Bronchial epithelial cell (primary cell): ENCODE measurements at regions not wholly inside any gene's neighbourhood (a gene's known extent, or its start where the extent isn't known, plus 50 kb on each side); places are given as distances from the start of the nearest gene placed in this dataset.

Experiments used
- DNase-seq: peaks from one replicate; pipeline ENCODE4 v3.0.0-alpha.2; 2010; ENCODE audit warnings: low read depth
- FAIRE-seq: peaks from 2 replicates; lab custom pipeline; 2011; peaks lifted over from hg19 to GRCh38; lab: Jason Lieb, UNC
- H3K27me3 ChIP-seq: 2 replicates; pipeline ENCODE4 v1.5.1; 2011; ENCODE audit warnings: low read length; ENCODE audit not compliant: control insufficient read depth, insufficient read depth
- H3K36me3 ChIP-seq: 2 replicates; pipeline ENCODE4 v1.5.1; 2011; ENCODE audit warnings: low read length; ENCODE audit not compliant: control insufficient read depth, insufficient read depth
- H3K4me3 ChIP-seq: 2 replicates; pipeline ENCODE4 v1.5.1; 2011; ENCODE audit warnings: mild to moderate bottlenecking, low read depth, low read length, control low read depth
- TF ChIP-seq, protein P1 (sequence below): IDR thresholded peaks from 2 replicates; pipeline ENCODE4 v1.5.1; 2011; ENCODE audit warnings: mild to moderate bottlenecking, moderate library complexity, low read length, control low read depth, inconsistent platforms; ENCODE audit not compliant: insufficient read depth, severe bottlenecking

DNA sequence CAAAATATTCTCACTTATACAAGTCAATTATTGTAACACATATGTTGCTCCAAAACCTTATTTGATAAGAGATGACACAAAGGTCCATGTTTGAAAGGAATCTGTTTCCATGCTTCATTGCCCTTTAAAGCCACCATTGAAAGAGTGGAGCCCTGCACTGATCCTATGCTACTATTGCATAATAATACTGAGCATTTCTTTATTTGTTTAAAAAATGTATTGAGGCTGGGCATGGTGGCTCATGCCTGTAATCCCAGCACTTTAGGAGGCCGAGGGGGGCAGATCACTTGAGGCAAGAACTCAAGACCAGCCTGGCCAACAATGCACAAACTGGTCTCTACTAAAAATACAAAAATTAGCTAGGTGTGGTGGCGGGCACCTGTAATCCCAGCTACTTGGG is 178.8 kb upstream of the STARD13 start:
- DNase-seq (no peak), FAIRE-seq (no peak)
- H3K36me3 ChIP-seq: no peaks in the 10 kb centered on the region
- TF ChIP-seq, protein P1, sequence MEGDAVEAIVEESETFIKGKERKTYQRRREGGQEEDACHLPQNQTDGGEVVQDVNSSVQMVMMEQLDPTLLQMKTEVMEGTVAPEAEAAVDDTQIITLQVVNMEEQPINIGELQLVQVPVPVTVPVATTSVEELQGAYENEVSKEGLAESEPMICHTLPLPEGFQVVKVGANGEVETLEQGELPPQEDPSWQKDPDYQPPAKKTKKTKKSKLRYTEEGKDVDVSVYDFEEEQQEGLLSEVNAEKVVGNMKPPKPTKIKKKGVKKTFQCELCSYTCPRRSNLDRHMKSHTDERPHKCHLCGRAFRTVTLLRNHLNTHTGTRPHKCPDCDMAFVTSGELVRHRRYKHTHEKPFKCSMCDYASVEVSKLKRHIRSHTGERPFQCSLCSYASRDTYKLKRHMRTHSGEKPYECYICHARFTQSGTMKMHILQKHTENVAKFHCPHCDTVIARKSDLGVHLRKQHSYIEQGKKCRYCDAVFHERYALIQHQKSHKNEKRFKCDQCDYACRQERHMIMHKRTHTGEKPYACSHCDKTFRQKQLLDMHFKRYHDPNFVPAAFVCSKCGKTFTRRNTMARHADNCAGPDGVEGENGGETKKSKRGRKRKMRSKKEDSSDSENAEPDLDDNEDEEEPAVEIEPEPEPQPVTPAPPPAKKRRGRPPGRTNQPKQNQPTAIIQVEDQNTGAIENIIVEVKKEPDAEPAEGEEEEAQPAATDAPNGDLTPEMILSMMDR: no peak
- no peaks in the 10 kb centered on the region for H3K27me3 ChIP-seq
- H3K4me3 ChIP-seq: no peak overlapping the region

DNA sequence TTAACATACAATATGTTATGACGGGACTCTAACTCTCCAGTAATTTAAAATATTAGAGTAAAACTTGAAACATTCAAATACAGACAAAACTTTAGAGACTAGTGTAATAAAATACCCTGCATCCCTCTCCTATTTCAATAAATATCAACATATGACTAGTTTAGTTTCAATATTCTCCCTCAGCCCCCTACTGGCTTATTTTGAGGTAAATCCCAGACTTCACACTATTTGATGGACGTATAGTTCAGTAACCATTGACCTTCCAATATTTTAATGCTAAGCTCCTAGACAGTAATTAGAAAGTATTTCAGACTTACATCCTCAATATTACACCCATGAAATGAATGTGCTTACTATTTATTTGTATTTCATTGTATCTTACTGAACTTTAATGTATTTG is 180.7 kb upstream of the STARD13 start:
- TF ChIP-seq, protein P1: no peak
- no peak overlapping the region for H3K4me3 ChIP-seq
- H3K27me3 ChIP-seq: no peaks in the 10 kb centered on the region
- DNase-seq: no peak
- FAIRE-seq: no peak
- no peaks in the 10 kb centered on the region for H3K36me3 ChIP-seq

DNA sequence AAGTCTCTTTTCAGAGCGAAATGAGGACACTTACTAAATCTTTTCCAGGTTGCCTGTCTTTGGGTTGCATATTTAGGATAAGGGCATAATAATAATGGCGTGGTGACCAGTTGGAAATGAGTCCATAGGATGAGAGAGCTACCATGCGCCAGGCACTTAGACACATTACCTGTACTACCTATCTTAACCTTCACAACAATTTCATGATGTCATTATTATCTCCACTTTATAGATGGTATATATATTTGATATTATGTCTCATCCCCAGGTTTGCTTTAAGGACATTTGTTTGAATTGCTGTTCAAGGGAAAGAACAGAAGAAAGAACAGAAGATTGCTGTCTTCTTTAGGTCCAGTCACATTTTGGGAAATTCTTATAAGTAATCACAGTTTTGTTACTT is 182.0 kb upstream of the STARD13 start:
- TF ChIP-seq, protein P1: no peak
- FAIRE-seq (no peak), DNase-seq (no peak)
- H3K4me3 ChIP-seq: no peak overlapping the region
- no peaks in the 10 kb centered on the region for H3K36me3 ChIP-seq
- no peaks in the 10 kb centered on the region for H3K27me3 ChIP-seq

DNA sequence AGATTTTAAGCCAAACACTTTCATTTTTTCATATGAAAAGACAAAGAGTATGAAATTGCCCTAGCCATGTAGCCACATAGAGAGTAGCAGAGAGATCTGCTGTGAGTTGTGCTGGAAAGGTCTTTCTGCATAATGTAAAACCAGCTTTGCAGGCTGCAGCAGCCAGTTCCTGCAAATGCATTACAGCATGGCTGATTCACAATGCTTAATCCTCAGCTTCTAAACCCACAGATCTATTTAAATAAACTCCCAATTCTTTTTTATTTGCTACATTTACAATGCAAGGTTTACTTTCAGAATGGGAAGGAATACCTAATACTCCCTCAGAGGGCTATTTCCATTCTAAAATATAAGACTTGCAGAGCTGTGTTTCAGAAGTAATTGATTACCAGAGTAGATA is 185.6 kb upstream of the STARD13 start:
- Histone ChIP-seq H3K4me3 (no peak overlapping the region), H3K27me3 (no peaks in the 10 kb centered on the region), H3K36me3 (no peaks in the 10 kb centered on the region)
- TF ChIP-seq, protein P1: no peak
- peak; percentile 38 for DNase-seq
- FAIRE-seq: no peak

DNA sequence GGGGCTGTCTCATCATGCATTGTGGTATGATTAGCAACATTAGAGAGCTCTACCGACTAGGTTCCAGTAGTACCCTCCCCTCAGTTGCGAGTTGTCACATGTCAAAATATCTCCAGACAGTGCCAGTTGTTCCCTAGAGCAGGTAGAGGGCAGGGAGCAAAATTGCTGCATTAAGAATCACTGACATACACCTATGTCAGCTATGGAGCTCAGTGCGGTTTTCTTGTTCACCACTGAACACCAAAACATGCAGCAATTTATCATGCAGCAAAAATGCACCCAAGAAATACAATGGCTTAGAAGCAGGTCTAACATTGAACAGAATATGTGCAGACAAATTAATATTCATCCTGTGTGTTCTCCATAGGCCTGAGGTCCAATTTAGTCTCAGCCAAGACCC is 186.9 kb upstream of the STARD13 start:
- Histone ChIP-seq H3K36me3 (no peaks in the 10 kb centered on the region), H3K4me3 (no peak overlapping the region), H3K27me3 (no peaks in the 10 kb centered on the region)
- TF ChIP-seq, protein P1: no peak
- peak; percentile 44 for DNase-seq
- no peak for FAIRE-seq

DNA sequence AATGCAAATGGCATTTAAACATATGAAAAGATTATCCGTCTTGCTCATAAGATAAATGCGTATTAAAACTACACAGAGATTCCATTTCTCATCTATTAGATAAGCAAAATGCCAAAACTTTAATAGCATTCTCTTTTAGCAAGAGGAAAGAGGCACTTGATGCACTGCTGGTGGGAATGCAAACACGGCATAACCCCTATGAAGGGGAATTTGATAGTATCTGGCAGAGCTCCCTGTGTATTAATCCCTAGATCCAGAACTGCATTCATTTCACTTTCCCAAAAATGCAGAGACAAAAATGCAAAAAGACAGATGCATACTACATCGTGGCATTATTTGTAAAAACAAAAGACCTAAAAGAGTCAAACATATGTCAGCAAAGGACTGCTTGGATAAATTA is 193.6 kb upstream of the STARD13 start:
- DNase-seq: no peak
- Histone ChIP-seq H3K27me3 (no peaks in the 10 kb centered on the region), H3K4me3 (no peak overlapping the region), H3K36me3 (no peaks in the 10 kb centered on the region)
- TF ChIP-seq, protein P1: no peak
- no peak for FAIRE-seq
